HuH-7.5 (cell line): ENCODE measurements at regions not wholly inside any gene's neighbourhood (a gene's known extent, or its start where the extent isn't known, plus 50 kb on each side); places are given as distances from the start of the nearest gene placed in this dataset.
"Not testable (repeated sequence)": the region's sequence is repeated elsewhere in the genome, so short reads cannot be mapped to it uniquely, and the experiment has no call there.

Source experiments
- DNase-seq: peaks from one replicate; pipeline ENCODE4 v3.0.0; 2011; ENCODE audit warnings: low spot score

DNA sequence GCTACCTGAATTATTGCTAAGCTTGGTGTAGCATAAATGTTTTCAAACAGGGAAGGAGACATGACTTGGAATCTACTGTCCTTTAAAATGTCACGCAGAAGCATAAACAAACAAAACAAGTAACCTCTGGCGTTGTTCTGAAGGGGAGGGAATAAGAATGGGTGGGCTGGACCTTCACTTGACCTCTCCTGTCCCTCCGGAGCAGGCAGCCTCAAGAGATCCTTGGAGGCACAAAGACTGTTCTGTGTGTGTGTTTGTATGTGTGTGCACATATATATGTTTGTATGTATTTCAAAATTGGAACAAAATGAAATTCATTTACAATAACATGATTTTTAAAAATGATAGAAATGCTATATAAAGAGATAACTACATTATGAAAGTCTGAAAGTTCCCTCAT, 91.3 kb upstream of the DCLK2 start:
- no peak for DNase-seq

DNA sequence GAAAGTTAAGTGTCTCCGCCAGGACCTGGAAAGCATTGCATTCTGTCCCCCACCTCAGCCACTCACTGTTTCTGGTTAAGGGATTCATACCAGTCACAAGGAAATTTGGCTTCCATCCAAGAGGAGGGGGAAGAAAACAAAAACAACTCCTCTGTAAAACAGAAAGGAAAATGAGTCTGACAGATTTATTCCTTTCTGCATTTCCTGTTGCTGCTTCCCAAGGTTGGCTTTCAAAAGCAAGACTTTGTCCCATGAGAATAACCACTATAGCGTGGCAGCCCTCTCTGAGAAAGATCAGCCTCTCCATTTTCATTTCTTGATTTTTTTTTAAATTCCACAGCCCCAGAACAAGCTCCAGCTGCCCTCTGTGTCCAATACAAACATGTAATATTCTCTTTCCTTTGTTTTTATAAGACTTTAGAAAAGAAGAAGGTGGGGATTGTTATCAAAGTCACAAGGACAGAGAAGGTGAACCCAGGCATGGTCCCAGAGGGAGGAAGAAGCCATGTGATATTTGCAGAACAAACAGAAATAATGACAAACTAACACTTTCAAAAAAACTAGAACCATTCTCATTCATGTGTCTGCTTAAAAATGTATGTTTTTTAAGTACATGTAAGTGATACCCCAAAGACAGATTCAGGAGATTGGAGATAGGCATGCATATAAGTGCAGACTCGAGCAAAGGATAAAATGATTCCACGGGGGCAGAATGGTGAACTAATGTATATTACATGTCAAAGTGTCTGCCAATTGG, 90.7 kb upstream of the DCLK2 start:
- DNase-seq: no peak

DNA sequence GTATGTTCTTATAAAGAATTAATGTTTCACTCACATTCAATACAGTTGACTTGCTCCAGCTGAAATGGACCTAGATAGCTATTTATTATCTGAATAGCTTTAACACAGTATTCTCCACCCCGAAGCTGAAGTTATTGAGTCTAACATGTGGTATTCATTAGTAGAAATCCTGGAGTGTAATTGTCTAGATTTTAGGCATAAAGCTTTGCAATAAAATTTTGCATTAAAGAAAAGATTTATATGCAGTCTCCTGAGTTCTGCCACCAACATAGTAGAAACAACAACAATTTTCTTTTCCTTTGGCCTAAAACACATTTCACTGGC, 90.2 kb upstream of the DCLK2 start:
- DNase-seq: no peak

DNA sequence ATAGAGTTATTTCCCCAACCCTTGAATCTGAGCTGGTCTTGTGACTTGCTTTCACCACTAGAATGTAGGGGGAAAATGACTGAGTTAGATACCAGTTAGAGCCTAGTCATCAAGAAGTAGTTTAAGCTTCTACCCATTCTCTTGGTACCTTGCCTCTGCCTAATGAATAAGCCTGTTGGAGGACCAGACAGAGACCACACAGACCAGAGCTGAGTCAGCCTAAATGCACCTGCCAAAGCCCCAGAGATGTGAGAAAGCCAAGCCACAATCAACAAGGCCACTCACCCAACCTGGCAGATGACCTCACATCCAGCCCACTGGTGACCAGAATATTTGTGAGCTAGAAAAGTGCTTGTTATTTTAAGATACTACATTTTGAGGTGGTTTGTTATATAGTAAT, 85.2 kb upstream of the DCLK2 start:
- no peak for DNase-seq

DNA sequence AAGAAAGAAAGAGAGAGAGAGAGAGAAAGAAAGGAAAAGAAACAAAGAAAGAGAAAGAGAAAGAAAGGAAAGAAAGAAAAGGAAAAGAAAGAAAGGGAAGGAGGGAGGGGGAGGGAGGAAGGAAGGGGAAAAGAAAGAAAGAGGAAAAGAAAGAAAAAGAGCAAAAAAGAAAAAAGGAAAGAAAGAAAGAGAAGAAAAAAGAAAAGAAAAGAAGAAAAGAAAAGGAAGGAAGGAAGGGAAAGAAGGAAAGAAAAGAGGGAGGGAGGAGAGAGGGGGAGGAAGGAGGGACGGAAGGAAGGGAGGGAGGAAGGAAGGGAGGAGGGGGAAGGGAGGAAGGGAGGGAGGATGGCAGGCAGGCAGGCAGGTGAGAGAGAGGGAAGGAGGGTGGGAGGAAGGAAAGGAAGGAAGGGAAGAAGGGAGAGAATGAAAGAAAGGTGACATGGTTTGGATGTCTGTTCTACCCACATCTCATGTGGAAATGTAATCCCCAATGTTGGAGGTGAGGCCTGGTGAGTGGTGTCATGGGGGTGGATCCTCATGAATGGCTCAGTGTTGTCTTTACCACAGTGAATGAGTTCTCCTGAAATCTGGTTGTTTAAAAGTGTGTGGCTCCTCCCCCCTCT, 83.0 kb upstream of the DCLK2 start:
- DNase-seq: no peak

DNA sequence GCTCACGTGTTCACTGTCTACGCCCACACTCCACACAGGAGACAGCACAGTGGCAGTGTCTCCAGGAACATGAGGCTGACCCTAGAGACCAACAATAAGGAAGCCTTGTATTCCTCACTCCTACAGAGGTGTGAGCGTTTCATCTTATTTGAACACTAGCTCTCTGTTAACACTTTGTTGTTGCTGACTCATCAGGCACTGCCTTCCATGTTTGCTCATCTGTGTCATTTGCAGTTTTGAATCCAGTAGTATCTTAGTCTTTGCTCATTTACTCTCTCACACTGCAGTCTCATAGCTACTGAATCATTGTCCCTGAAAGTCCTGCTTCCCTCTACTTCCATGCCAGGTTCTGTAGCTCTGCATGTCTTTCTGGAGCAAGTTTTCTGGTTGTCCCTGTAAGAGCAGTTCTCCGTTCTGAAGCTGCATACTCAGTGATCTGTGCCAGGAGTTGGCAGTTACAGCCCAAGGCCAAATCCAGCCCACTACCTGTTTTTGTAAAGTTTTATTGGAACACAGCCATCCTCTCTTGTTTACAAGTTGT, 80.3 kb upstream of the DCLK2 start:
- DNase-seq: no peak

DNA sequence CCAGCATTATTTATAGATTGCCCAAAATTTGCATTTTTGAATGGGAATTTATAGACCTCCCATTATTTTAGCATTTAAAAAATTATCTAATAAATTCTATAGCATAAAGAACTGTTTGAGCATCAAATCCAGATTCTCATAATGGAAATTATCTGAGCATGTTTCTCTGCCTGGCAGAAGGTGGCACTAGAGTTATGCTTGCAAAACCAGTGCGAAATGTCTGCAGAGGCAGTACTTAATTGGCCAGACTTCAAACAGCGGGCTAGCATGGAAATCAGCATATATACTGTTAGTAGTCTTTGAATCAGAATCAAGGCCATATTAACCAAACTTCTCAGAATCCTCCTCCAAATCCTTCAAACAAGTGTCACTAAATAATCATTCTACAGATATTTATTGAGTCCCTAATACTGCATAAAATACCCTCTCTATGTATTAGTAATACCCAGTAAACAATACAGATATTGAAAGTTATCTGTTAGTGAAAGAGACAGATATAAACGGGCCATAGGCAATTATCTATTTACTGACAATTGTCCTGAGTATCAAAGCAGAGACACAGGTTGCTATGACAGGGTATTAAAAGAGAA, 78.7 kb upstream of the DCLK2 start:
- DNase-seq: peak; percentile 6

DNA sequence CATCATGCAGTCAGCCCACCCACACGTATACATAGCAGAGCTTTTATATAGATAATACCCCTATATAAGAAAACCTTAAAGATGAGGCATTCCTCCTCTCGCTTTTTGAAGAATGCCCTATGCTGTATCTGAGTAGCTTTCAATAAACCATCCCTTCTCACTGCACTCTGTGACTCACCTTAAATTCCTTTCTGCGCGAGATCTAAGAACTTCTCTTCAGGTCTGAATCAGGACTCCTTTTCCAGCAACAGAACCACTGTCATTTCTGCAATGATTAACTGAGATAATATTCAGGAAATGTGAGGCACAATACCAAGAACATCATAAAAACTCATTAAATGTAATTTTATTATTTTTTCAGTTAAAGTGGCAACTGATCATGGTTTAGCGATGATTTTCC, 76.4 kb upstream of the DCLK2 start:
- DNase-seq: no peak

DNA sequence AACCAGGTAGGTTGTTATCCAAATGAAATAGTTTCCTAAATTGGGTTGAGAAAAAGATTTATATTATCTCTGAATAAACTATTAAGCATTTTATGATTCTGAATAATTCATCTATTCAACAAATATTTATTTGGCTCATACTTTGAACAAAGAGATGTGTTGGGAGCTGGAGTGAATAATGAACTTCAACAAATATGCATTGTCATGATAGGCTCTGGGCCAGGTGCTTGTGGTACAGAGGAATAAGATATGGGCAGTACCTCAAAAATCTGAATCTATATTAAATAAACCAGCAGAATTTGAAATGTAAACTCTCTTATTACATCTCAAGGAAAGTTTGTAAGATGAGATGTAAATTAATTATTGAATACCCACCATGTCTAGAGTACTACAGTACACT, 75.7 kb upstream of the DCLK2 start:
- no peak for DNase-seq

DNA sequence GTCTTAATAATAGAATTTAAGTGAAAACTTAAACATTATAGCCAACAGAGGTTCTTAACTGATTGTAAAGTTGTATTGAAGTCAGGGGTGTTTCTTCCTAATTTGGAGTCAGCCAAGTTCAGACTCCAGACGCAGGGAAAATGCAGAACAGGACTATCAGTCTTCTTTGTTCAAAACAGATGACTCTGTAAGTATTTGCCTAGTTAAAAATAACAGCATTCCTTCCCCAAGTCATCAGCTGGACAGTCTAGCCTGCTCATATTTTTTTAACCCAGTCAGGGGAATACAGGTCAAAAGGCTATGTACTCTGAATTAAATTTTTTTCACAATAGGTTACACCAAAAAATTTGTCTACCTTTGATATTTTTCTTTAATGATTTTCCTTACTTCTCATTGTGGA, 73.8 kb upstream of the DCLK2 start:
- DNase-seq: no peak

DNA sequence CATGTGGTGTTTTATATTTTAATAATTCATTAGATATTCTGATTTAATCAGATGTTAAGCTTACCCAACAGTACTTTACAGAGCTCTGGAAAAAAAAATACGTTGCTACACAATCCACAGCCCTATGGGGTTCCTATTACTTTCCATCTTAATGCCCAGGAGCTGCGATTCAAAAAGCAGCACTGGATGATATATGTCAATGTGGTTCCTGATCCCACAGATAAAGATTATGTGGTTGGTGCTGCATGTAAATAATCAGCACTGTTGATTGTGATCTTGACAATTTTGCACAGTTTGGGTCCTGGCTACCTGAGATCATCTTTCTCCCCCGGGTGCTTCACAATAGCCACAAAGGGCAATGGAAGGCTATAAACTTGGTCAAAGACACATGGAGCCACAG, 72.7 kb upstream of the DCLK2 start:
- no peak for DNase-seq

DNA sequence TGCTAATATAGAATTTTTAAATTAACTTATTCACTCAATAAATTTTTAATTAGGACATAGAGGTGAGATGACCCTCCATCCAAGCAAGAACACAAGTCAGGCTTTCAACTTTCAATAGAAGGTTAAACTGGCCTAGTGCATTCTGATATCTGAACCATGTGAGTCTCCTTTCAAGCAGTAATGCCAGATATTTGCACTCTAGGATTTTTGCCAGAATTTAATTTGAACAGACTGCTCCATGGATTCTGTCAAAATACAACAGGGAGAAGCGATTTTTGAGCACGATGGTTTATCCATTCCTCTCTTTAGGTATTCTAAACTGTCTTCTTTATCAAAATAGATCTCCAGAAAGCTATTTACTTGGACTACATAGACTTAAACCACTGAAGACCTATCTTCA, 72.0 kb upstream of the DCLK2 start:
- no peak for DNase-seq

DNA sequence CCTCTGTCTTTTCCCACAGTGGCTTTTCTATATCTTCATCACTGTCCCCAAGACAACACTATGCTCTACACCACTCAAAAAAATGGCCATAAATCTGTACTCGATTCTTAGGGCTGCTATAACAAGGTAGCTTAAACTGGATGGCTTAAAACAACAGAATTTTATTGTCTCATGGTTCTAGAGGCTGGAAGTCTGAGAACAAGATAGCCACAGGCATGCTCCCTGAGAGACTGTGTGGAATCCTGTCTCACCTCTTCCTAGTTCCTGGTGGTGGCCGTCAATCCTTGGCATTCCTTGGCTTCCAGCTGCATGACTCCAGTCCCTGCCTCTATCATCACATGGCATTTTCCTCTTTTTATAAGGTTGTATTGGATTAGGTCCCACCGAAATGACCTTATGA, 70.7 kb upstream of the DCLK2 start:
- DNase-seq: no peak

DNA sequence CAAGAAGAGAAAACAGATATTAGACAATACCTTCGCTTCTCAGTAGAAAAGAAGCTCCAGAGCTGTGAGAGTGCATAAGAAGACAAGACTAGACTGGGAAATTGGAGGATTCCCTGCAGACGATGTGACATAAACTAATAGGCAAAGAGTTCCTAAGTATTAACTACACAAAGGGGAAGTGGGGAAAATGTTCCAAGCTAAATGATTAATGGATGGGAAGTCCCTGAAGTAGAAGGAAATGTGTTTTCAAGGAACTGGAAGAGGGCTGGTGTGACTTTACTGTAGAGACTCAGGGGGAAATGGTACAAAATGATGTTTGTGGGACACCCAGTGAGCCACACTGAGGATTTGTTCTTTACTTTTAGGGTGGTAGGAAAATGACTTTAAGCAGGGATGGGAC, 69.7 kb upstream of the DCLK2 start:
- DNase-seq: no peak

DNA sequence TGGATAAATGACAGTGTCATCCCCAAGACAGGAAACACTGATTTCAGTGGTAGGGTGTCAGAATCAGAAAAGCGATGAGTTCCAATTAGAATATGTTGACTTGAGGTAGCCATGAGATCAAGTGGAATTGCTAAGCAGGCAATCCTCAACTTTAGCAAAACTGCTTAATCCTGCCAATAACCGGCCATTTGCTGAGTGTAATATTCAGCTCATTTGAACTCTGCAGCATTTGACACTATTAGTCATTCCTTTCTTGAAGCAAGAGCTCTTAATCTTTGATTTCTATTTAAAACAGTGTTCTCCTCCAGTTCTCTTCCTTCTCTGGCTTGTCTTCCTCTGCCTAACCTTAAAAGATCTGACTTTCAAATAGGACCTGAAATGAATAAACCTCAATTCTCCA, 68.7 kb upstream of the DCLK2 start:
- DNase-seq: no peak

DNA sequence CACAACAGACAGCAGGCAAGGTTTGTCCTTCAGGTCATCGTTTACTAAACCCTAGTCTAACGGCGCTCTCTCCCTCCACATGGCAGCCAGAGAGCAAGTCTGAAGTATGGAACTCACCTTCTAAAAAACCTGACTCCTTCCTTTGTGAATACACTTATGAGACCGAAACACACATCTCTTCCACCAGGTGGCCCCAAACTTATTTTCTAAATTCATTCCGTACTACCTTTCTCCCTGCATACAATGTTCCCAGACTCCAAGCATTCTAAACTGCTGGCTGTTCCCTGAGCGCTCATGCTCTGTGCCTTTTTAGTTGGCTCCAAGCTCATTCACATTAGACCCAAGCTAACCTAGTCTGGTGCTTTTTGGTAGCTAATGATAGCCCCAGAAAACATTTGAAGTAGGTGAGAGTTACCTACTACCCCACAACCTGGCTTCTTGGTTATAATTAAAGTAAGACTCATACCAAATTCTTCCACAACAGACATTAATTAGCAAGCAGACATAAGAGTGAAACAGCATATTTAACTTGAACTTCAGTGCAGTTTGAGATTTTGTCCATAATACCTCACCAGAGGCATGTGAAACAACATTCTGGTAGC, 67.6 kb upstream of the DCLK2 start:
- DNase-seq: peak; percentile 3

DNA sequence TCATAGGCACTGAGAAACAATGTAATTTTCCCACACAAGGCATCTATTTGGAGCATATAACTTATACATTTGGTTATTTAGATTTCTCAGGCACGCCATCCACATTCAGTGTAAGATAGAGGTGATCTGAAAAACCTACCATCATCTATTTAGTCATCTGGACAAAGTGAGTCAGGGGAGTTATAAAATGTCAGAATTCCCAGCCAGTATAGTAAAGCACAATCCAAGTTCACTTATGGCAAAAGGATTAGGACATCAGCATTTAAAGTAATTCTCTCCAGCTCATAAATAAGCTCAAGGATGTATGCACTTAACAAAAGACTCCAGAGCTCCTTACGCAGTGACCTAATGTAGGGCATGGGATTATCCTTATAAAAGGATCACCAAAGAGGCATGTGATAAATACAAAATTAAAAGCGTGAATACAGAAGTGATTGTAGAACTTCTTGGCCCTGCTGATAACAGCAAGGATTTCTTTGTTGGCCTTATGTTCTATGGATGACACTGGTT, 65.3 kb upstream of the DCLK2 start:
- DNase-seq: no peak

DNA sequence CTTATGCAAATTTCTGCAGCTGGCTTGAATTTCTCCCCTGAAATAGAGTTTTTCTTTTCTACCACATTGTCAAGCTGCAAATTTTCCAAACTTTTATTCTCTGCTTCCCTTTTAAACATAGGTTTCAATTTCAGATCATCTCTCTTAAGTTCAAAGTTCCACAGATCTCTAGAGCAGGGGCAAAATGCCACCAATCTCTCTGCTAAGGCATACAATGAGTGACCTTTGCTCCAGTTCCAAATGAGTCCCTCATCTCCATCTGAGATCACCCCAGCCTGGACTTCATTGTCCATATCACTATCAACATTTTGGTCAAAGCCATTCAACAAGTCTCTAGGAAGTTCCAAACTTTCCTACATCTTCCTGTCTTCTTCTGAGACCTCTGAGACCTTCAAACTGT, 62.3 kb upstream of the DCLK2 start:
- not testable (repeated sequence) for DNase-seq

DNA sequence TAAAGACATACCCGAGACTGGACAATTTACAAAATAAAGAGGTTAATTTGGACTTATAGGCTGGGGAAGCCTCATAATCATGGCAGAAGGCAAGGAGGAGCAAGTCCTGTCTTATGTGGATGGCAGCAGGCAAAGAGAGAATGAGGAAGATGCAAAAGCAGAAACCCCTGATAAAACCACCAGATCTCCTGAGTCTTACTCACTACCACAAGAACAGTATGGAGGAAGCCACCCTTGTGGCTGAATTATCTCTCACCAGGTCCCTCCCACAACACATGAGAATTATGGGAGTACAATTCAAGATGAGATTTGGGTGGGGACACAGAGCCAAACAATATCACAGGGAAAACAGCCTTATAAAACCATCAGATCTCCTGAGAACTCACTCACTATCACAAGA, 61.6 kb upstream of the DCLK2 start:
- DNase-seq: not testable (repeated sequence)

DNA sequence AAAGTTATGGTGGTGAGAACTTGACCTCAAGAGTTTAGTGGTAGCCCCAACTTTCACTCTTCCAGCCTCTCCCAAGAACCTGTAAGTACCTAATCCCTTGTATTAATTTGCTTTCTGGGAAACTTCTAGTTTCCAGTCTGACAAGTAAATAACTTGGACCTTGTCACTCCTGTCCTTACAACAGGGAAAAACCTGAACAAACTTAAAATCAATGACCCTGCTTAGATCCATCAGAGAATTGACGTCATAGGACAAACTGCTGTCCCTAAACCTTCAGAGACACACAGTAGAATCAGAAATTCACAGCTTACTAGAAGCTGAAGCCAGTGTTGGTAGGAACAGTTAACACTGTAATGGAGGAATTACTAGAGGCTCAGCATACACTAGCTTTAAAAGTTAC, 60.0 kb upstream of the DCLK2 start:
- DNase-seq: no peak

DNA sequence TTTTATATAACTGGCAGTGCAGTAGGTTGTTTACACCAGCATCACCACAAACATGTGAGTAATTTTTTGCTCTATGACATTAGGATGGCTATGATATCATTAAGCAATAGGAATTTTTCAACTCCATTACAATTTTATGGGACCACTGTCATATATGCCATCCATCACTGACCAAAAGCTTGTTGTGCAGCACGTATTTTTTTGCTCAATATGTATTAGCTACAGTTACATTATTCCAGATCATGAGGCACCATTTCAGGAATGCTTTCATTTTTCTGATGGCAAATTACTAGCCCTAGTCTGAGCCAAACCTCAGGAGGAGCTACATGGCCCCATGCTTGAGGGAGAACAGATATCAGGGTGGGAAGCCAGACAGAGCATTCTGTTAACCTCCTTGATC, 56.8 kb upstream of the DCLK2 start:
- DNase-seq: no peak

DNA sequence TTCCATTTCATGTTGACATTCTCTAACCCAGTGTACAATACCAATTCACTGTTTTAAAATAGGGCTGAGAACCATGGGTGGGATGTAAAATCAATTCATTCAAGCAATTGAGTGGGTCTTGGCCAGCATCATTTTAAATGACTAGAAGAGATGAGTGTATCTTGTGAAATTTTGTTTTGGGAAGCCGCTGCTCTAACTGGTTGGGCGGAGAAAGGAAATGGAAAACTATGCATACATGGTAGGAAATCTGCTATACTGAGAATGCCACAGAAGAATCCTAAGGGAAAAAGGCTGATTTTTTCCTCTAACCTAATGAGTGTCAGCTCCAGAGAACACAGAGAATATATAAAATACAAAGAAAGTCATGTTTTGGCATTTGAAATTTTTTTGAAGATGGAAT, 54.8 kb upstream of the DCLK2 start:
- no peak for DNase-seq

DNA sequence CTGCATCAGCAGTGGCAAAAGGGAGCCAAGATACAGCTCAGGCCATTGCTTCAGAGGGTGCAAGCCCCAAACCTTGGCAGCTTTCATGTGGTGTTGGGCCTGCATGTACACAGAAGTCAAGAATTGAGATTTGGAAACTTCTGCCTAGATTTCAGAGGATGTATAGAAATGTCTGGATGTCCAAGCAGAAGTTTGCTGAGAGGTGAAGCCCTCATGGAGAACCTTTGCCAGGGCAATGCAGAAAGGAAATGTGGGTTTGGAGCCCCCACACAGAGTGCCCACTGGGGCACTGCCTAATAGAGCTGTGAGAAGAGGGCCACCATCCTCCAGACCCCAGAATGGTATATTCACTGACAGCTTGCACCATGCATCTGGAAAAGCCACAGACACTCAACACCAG, 51.3 kb upstream of the DCLK2 start:
- DNase-seq: not testable (repeated sequence)
